Trophoblast cell (in vitro differentiated cells and primary cell): ENCODE measurements at regions not wholly inside any gene's neighbourhood (a gene's known extent, or its start where the extent isn't known, plus 50 kb on each side); places are given as distances from the start of the nearest gene placed in this dataset.

Source experiments
- DNase-seq, 2 donors: peaks; one replicate each; pipeline ENCODE4 v3.0.0-alpha.2; 2016
- H2AFZ ChIP-seq: 2 replicates; pipeline ENCODE4 v1.6.1; 2013; ENCODE audit warnings: low read length, moderate library complexity, mild to moderate bottlenecking; ENCODE audit not compliant: insufficient read depth, poor library complexity
- H2AK5ac ChIP-seq: 2 replicates; pipeline ENCODE4 v1.6.1; 2013; ENCODE audit warnings: mild to moderate bottlenecking, low read length
- H2BK120ac ChIP-seq: 2 replicates; pipeline ENCODE4 v1.6.1; 2013; ENCODE audit warnings: low read length, mild to moderate bottlenecking, moderate library complexity; ENCODE audit not compliant: insufficient read depth, poor library complexity
- H2BK12ac ChIP-seq: 2 replicates; pipeline ENCODE4 v1.6.1; 2013; ENCODE audit warnings: mild to moderate bottlenecking, low read length, moderate library complexity
- H2BK5ac ChIP-seq: 2 replicates; pipeline ENCODE4 v1.6.1; 2013; ENCODE audit warnings: low read length, low read depth, moderate library complexity, mild to moderate bottlenecking; ENCODE audit not compliant: poor library complexity
- H3K14ac ChIP-seq: 2 replicates; pipeline ENCODE4 v1.6.1; 2013; ENCODE audit warnings: mild to moderate bottlenecking, low read length
- H3K18ac ChIP-seq: 2 replicates; pipeline ENCODE4 v1.6.1; 2013; ENCODE audit warnings: mild to moderate bottlenecking, low read length
- H3K23ac ChIP-seq: 2 replicates; pipeline ENCODE4 v1.6.1; 2013; ENCODE audit warnings: low read length
- H3K27ac ChIP-seq: 2 replicates; pipeline ENCODE4 v1.5.1; 2013; ENCODE audit warnings: low read depth, mild to moderate bottlenecking, inconsistent platforms, low read length, moderate library complexity
- H3K27me3 ChIP-seq: 2 replicates; pipeline ENCODE4 v1.6.1; 2013; ENCODE audit warnings: inconsistent platforms, mild to moderate bottlenecking, low read length, moderate library complexity; ENCODE audit not compliant: insufficient read depth
- H3K36me3 ChIP-seq, 2 experiments: 1 replicate in 1 of 2; 2 replicates in 1 of 2; pipeline ENCODE4 v1.6.1; 2013; ENCODE audit warnings: low read length in 2 of 2, mild to moderate bottlenecking in 2 of 2, moderate library complexity in 1 of 2; ENCODE audit not compliant: insufficient read depth in 2 of 2, control insufficient read depth in 1 of 2
- H3K4ac ChIP-seq: 2 replicates; pipeline ENCODE4 v1.6.1; 2013; ENCODE audit warnings: low read depth, mild to moderate bottlenecking, low read length, moderate library complexity
- H3K4me1 ChIP-seq, 2 experiments: 1 replicate in 1 of 2; 2 replicates in 1 of 2; pipeline ENCODE4 v1.6.1; 2013; ENCODE audit warnings: low read length in 2 of 2, mild to moderate bottlenecking in 2 of 2, moderate library complexity in 1 of 2; ENCODE audit not compliant: insufficient read depth in 2 of 2, control insufficient read depth in 1 of 2
- H3K4me2 ChIP-seq: 2 replicates; pipeline ENCODE4 v1.6.1; 2013; ENCODE audit warnings: inconsistent platforms, mild to moderate bottlenecking, low read length, moderate library complexity
- H3K4me3 ChIP-seq: 2 replicates; pipeline ENCODE4 v1.5.1; 2013; ENCODE audit warnings: mild to moderate bottlenecking, low read depth, low read length, inconsistent platforms
- H3K79me1 ChIP-seq: one replicate; pipeline ENCODE4 v1.6.1; 2013; ENCODE audit warnings: low read length
- H3K79me2 ChIP-seq: 2 replicates; pipeline ENCODE4 v1.6.1; 2013; ENCODE audit warnings: low read length, mild to moderate bottlenecking; ENCODE audit not compliant: control insufficient read depth, insufficient read depth, poor library complexity
- H3K9ac ChIP-seq: 2 replicates; pipeline ENCODE4 v1.6.1; 2013; ENCODE audit warnings: mild to moderate bottlenecking, low read length
- H3K9me3 ChIP-seq: 2 replicates; pipeline ENCODE4 v1.6.1; 2013; ENCODE audit warnings: low read depth, mild to moderate bottlenecking, control low read depth, inconsistent platforms, low read length; ENCODE audit not compliant: insufficient read depth
- H4K12ac ChIP-seq: 2 replicates; pipeline ENCODE4 v1.6.1; 2013; ENCODE audit warnings: low read depth, mild to moderate bottlenecking, low read length, moderate library complexity
- H4K8ac ChIP-seq: 2 replicates; pipeline ENCODE4 v1.6.1; 2013; ENCODE audit warnings: low read depth, mild to moderate bottlenecking, low read length, moderate library complexity
- H4K91ac ChIP-seq: one replicate; pipeline ENCODE4 v1.6.1; 2013; ENCODE audit warnings: low read depth, mild to moderate bottlenecking, low read length, moderate library complexity
- WGBS: extraction: QIAGEN DNeasy Blood & Tissue Kit; methylation state at CpG from one replicate; pipeline ENCODE4 v1.1.7; 2013; ENCODE audit warnings: missing lambda C conversion rate; ENCODE audit not compliant: insufficient read length, insufficient coverage; ENCODE audit errors: extremely low coverage; 5-methylcytosine and 5-hydroxymethylcytosine counted together

DNA sequence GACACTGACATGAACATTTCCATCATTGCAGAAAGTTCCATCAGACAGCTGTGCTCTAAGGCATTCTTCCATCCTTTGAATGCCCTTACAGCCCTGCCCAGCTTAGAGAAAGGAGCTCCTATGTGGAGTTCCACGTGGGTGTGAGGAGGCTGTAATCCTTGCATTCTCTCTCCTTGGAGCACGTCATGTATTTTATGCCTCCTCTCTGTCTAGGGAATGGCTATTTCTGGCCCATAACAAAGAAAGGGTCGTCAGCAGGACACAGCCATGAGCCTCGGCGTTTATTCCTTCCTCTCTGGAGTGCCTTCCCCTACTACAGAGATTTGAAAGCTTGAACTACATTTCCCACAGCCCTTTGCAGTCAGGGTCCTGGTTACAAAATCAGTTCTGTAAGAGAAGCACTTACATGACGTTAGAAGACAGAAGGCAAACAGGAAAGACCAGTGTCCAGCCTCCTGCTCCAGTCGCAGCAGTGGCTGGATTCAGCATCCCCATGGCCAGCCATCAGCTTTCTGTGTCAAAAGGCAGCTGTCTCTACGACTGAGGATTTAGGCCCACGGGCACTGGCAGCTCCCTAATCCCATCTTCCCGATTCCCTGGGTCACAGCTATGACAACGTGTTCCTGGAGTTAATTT lies 234.9 kb downstream of the TFCP2L1 start:
- no peak overlapping the region for H3K4me2 ChIP-seq
- no peak overlapping the region for H4K12ac ChIP-seq
- H3K9me3 ChIP-seq: peaks cover 2% of the 10 kb centered on the region
- H3K23ac ChIP-seq: no peak overlapping the region
- no peak overlapping the region for H3K14ac ChIP-seq
- H3K79me1 ChIP-seq: no peaks in the 10 kb centered on the region
- H2AK5ac ChIP-seq: no peak overlapping the region
- no peak overlapping the region for H2BK120ac ChIP-seq
- no peak overlapping the region for H3K27ac ChIP-seq
- H3K4me1 ChIP-seq: no peaks in the 10 kb centered on the region
- H3K18ac ChIP-seq: no peak overlapping the region
- H3K27me3 ChIP-seq: no peaks in the 10 kb centered on the region
- H4K8ac ChIP-seq: no peak overlapping the region
- no CpG with 5 or more reads among the region's 11 CpGs for WGBS
- H2BK5ac ChIP-seq: no peak overlapping the region
- no peaks in the 10 kb centered on the region for H3K79me2 ChIP-seq
- peak; percentile 7 to 53 for DNase-seq
- no peak overlapping the region for H3K4ac ChIP-seq
- no peak overlapping the region for H4K91ac ChIP-seq
- H3K4me3 ChIP-seq: no peak overlapping the region
- H3K36me3 ChIP-seq: no peaks in the 10 kb centered on the region
- H2AFZ ChIP-seq: no peak overlapping the region
- H3K9ac ChIP-seq: no peak overlapping the region
- no peak overlapping the region for H2BK12ac ChIP-seq

- Histone ChIP-seq H3K23ac (no peak overlapping the region), H2BK5ac (no peak overlapping the region), H4K12ac (no peak overlapping the region), H3K9me3 (peaks cover 2% of the 10 kb centered on the region), H2AK5ac (no peak overlapping the region), H3K4me3 (no peak overlapping the region), H3K4ac (no peak overlapping the region), H3K9ac (no peak overlapping the region), H3K4me1 (no peaks in the 10 kb centered on the region), H3K27ac (no peak overlapping the region), H3K14ac (no peak overlapping the region), H2BK12ac (no peak overlapping the region), H3K4me2 (no peak overlapping the region), H3K79me2 (no peaks in the 10 kb centered on the region), H3K79me1 (no peaks in the 10 kb centered on the region), H3K27me3 (no peaks in the 10 kb centered on the region), H4K91ac (no peak overlapping the region), H2AFZ (no peak overlapping the region), H3K36me3 (no peaks in the 10 kb centered on the region), H3K18ac (no peak overlapping the region), H4K8ac (no peak overlapping the region), H2BK120ac (no peak overlapping the region)
- WGBS: no CpG with 5 or more reads among the region's 6 CpGs
- no peak for DNase-seq
Observed at GRCh38 chr2:121051311-121051710, 233.7 kb downstream of the TFCP2L1 start.

DNA sequence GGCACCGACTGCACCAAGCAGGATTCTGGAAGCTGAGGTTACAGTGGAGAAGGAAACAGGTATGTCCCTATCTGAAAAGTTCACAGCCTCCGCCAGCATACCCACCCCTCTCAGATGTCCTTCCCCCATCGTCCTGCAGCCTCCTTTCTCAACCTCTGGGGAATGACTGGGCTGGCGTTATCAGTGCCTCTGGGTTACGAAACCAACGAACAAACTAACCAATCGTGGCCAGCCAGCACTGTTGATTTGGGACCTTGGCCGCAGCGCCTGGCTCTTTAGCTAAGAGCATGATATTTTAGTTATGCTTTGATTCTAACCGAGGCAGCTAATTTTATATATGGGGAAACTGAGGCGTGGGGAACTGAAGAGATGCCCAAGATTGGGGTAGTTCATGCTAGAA lies 233.0 kb downstream of the TFCP2L1 start:
- H3K4me2 ChIP-seq: no peak overlapping the region
- no peaks in the 10 kb centered on the region for H3K4me1 ChIP-seq
- no peak overlapping the region for H3K18ac ChIP-seq
- H3K27me3 ChIP-seq: no peaks in the 10 kb centered on the region
- no peaks in the 10 kb centered on the region for H3K79me2 ChIP-seq
- H3K23ac ChIP-seq: no peak overlapping the region
- H4K12ac ChIP-seq: no peak overlapping the region
- no peak overlapping the region for H4K8ac ChIP-seq
- H3K27ac ChIP-seq: no peak overlapping the region
- no peak overlapping the region for H2BK120ac ChIP-seq
- no peak overlapping the region for H3K14ac ChIP-seq
- H2AK5ac ChIP-seq: no peak overlapping the region
- H2BK12ac ChIP-seq: no peak overlapping the region
- no peak overlapping the region for H3K4me3 ChIP-seq
- WGBS: no CpG with 5 or more reads among the region's 11 CpGs
- DNase-seq: peak in 1 of 2 donors; percentile 18
- no peak overlapping the region for H3K9ac ChIP-seq
- H3K36me3 ChIP-seq: no peaks in the 10 kb centered on the region
- H3K79me1 ChIP-seq: no peaks in the 10 kb centered on the region
- H2BK5ac ChIP-seq: no peak overlapping the region
- H3K9me3 ChIP-seq: peaks cover 3% of the 10 kb centered on the region
- no peak overlapping the region for H3K4ac ChIP-seq
- no peak overlapping the region for H4K91ac ChIP-seq
- H2AFZ ChIP-seq: no peak overlapping the region

DNA sequence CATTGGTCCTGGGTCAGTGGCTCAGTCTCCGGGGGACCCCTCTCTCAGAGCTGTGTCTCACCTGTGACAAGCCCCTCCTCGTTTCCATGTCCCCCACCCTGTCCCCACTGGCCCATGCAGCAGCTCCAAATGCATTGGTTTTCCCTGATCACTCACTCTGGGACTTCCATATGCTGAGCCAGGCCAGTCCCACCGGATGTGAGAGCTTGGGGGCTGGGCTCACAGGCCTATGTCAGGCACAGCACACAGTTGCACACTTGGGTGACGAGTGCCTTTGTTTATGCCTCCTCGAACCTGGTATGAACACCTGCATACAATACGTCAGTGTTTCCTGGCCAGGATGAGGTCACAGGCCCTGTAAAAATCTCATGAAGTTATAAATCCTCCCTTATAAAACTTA lies 232.5 kb downstream of the TFCP2L1 start:
- H3K4ac ChIP-seq: no peak overlapping the region
- H4K8ac ChIP-seq: no peak overlapping the region
- H3K4me2 ChIP-seq: no peak overlapping the region
- no peaks in the 10 kb centered on the region for H3K27me3 ChIP-seq
- no CpG with 5 or more reads among the region's 6 CpGs for WGBS
- H3K23ac ChIP-seq: no peak overlapping the region
- no peak overlapping the region for H3K14ac ChIP-seq
- DNase-seq: peak in 1 of 2 donors; percentile 10
- H3K36me3 ChIP-seq: no peaks in the 10 kb centered on the region
- H3K9me3 ChIP-seq: peaks cover 4% of the 10 kb centered on the region
- H3K79me2 ChIP-seq: no peaks in the 10 kb centered on the region
- H2BK5ac ChIP-seq: no peak overlapping the region
- no peak overlapping the region for H4K91ac ChIP-seq
- no peak overlapping the region for H2BK12ac ChIP-seq
- no peak overlapping the region for H3K27ac ChIP-seq
- no peak overlapping the region for H2BK120ac ChIP-seq
- no peak overlapping the region for H3K4me3 ChIP-seq
- no peaks in the 10 kb centered on the region for H3K79me1 ChIP-seq
- no peaks in the 10 kb centered on the region for H3K4me1 ChIP-seq
- no peak overlapping the region for H3K9ac ChIP-seq
- no peak overlapping the region for H2AK5ac ChIP-seq
- H3K18ac ChIP-seq: no peak overlapping the region
- no peak overlapping the region for H4K12ac ChIP-seq
- no peak overlapping the region for H2AFZ ChIP-seq
